Ovary (tissue), 3 donors: ENCODE measurements at regions not wholly inside any gene's neighbourhood (a gene's known extent, or its start where the extent isn't known, plus 50 kb on each side); places are given as distances from the start of the nearest gene placed in this dataset.
"Not testable (repeated sequence)": the region's sequence is repeated elsewhere in the genome, so short reads cannot be mapped to it uniquely, and the experiment has no call there.

Source experiments
- POLR2A ChIP-seq: fragments of 450-650 bp; IDR thresholded peaks from one replicate; pipeline ENCODE4 v1.6.1; 2017; ENCODE audit warnings: antibody characterized with exemption, mild to moderate bottlenecking, moderate library complexity
- TF ChIP-seq, protein P1 (sequence below), 3 donors: fragments of 450-650 bp in 2 of 3; fragments of 200-600 bp in 1 of 3; IDR thresholded peaks; one replicate each; pipeline versions ENCODE4 v1.5.1 to v1.8.0; 2016 to 2022; ENCODE audit warnings: antibody characterized with exemption in 3 of 3, mild to moderate bottlenecking in 1 of 3
- donor health status: DM: no; HTN: no; CAD: no.

DNA sequence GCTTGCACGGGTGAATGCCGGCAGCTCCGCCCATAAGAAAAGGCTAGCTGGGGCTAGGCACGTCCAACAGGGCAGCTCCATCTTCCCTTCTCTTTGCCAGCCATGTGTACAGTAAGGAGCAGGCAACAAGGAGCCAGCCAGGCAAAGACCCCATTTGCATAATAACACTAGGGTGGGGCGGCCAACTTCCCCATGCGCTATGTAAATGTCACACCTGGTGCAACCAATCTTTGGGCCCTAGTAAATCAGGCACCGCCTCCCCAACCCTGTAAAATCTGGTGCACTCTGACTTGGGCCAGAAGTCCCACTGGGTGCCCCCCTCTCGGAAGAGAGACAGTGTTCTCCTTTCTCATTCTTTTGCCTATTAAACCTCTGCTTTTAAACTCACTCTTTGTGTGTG lies 115.2 kb downstream of the NPIPA7 start:
- TF ChIP-seq, protein P1, sequence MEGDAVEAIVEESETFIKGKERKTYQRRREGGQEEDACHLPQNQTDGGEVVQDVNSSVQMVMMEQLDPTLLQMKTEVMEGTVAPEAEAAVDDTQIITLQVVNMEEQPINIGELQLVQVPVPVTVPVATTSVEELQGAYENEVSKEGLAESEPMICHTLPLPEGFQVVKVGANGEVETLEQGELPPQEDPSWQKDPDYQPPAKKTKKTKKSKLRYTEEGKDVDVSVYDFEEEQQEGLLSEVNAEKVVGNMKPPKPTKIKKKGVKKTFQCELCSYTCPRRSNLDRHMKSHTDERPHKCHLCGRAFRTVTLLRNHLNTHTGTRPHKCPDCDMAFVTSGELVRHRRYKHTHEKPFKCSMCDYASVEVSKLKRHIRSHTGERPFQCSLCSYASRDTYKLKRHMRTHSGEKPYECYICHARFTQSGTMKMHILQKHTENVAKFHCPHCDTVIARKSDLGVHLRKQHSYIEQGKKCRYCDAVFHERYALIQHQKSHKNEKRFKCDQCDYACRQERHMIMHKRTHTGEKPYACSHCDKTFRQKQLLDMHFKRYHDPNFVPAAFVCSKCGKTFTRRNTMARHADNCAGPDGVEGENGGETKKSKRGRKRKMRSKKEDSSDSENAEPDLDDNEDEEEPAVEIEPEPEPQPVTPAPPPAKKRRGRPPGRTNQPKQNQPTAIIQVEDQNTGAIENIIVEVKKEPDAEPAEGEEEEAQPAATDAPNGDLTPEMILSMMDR (IDR thresholded peaks at IDR 0.05), result not testable (repeated sequence)
- not testable (repeated sequence) for TF ChIP-seq POLR2A
